ENCODE measurements at regions not wholly inside any gene's neighbourhood (a gene's known extent, or its start where the extent isn't known, plus 50 kb on each side); places are given as distances from the start of the nearest gene placed in this dataset.

DNA sequence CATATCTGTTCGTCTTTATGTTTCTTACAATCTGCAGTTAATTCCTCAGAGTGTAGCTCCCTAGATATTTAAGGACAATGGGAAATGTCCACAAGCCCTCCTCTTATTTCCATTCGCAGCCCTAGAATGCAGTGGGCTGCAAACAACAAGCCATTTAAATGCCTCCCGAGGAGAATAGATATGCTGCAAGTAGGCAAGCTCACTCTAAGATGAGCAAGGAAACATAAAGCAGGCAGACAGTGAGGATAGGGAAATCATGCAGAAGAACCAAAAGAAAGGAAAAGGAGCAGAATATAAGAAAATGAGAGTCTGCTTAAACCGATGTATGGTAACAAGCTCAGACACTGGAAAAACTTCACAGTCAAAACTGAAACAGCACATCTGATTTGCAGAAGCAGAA is 561.9 kb downstream of the GBE1 start:
- H3K79me2 ChIP-seq (ENCODE audit: insufficient read depth, low read depth, low read length) = no peaks in the 10 kb centered on the region
- no peak overlapping the region for H3K27ac ChIP-seq (ENCODE audit: low read depth, low read length, poor library complexity, severe bottlenecking)
- no peaks in the 10 kb centered on the region for H4K20me1 ChIP-seq (ENCODE audit: insufficient read depth, low read length)
- no peaks in the 10 kb centered on the region for H3K36me3 ChIP-seq (ENCODE audit: insufficient read depth, low read length)
- BruUV-seq (replicated peaks) = no TSS peak
- intact Hi-C loops (cut with micrococcal nuclease; ENCODE audit: unreplicated experiment) = no loop called here
- ChIA-PET CTCF (ENCODE audit: unreplicated experiment) (no interaction called here), POLR2A (no interaction called here)
- H3K4me3 ChIP-seq (ENCODE audit: low read depth, low read length, poor library complexity, severe bottlenecking) = no peak overlapping the region
- H2AFZ ChIP-seq (ENCODE audit: low read length) = no peak overlapping the region
- H3K4me2 ChIP-seq (ENCODE audit: low read length) = no peak overlapping the region
- H3K9me3 ChIP-seq (ENCODE audit: low read length) = no peaks in the 10 kb centered on the region
- H3K4me1 ChIP-seq (ENCODE audit: insufficient read depth, low read length, poor library complexity, severe bottlenecking) = no peaks in the 10 kb centered on the region
- no peak for DNase-seq (ENCODE audit: low spot score)
- no peaks in the 10 kb centered on the region for H3K9me2 ChIP-seq (ENCODE audit: insufficient read depth, low read length)
- TF ChIP-seq, protein P1, sequence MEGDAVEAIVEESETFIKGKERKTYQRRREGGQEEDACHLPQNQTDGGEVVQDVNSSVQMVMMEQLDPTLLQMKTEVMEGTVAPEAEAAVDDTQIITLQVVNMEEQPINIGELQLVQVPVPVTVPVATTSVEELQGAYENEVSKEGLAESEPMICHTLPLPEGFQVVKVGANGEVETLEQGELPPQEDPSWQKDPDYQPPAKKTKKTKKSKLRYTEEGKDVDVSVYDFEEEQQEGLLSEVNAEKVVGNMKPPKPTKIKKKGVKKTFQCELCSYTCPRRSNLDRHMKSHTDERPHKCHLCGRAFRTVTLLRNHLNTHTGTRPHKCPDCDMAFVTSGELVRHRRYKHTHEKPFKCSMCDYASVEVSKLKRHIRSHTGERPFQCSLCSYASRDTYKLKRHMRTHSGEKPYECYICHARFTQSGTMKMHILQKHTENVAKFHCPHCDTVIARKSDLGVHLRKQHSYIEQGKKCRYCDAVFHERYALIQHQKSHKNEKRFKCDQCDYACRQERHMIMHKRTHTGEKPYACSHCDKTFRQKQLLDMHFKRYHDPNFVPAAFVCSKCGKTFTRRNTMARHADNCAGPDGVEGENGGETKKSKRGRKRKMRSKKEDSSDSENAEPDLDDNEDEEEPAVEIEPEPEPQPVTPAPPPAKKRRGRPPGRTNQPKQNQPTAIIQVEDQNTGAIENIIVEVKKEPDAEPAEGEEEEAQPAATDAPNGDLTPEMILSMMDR (conservative IDR thresholded peaks at IDR 0.05; ENCODE audit: low read length) = no peak
- TF ChIP-seq EZH2phosphoT487 (IDR thresholded peaks at IDR 0.05; ENCODE audit: borderline replicate concordance, low read depth, low read length) = no peak

DNA sequence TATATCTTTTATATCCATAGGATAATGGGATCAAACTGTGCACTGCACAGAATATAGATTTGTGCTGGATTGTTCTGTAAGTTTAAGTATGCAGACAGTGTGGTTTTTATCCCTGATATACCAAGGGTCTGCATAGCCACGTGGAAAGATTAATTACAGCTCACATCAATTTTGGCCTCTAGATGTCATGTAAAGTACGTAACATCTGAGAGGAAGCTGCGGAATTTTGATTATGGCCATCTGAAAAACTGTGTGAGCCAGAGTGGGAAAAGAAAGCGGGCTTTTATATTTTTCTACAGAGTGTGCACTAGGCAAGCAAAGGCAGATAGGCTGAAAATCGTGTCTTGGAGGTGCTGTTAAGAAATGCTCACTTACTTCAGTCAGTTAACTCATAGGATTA is 562.7 kb downstream of the GBE1 start:
- Histone ChIP-seq H3K4me3 (ENCODE audit: low read depth, low read length, poor library complexity, severe bottlenecking) (no peak overlapping the region), H3K27ac (ENCODE audit: low read depth, low read length, poor library complexity, severe bottlenecking) (no peak overlapping the region), H2AFZ (ENCODE audit: low read length) (no peak overlapping the region), H3K4me1 (ENCODE audit: insufficient read depth, low read length, poor library complexity, severe bottlenecking) (no peaks in the 10 kb centered on the region), H4K20me1 (ENCODE audit: insufficient read depth, low read length) (no peaks in the 10 kb centered on the region), H3K9me3 (ENCODE audit: low read length) (no peaks in the 10 kb centered on the region), H3K36me3 (ENCODE audit: insufficient read depth, low read length) (no peaks in the 10 kb centered on the region), H3K4me2 (ENCODE audit: low read length) (no peak overlapping the region), H3K79me2 (ENCODE audit: insufficient read depth, low read depth, low read length) (no peaks in the 10 kb centered on the region), H3K9me2 (ENCODE audit: insufficient read depth, low read length) (no peaks in the 10 kb centered on the region)
- CTCF ChIA-PET (ENCODE audit: unreplicated experiment) = no interaction called here
- no TSS peak for BruUV-seq (replicated peaks)
- intact Hi-C loops (cut with micrococcal nuclease; ENCODE audit: unreplicated experiment) = no loop called here
- no peak for TF ChIP-seq EZH2phosphoT487 (IDR thresholded peaks at IDR 0.05; ENCODE audit: borderline replicate concordance, low read depth, low read length)
- TF ChIP-seq, protein P1 (conservative IDR thresholded peaks at IDR 0.05; ENCODE audit: low read length) = no peak
- no peak for DNase-seq (ENCODE audit: low spot score)
- POLR2A ChIA-PET = no interaction called here

DNA sequence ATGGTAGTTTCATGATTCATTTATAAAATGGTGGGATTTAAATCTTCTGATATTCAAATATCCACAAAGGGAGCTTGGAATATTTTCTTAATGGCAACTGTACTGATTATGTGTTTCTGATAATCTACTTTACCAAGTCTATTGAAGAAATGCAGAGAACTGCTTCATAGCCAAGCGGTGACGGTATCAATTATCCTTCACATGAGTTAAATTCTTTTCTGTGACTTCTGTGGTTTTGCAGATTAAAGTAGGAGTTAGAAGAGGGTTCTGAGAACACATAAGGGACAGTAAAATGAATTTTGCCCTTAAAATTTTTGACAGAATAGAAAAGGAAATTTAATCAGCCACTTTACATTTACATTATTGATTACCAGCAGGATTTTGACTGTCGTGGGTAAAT is 563.2 kb downstream of the GBE1 start:
- CTCF ChIA-PET (ENCODE audit: unreplicated experiment) = no interaction called here
- Histone ChIP-seq H3K27ac (ENCODE audit: low read depth, low read length, poor library complexity, severe bottlenecking) (no peak overlapping the region), H3K4me2 (ENCODE audit: low read length) (no peak overlapping the region), H3K9me2 (ENCODE audit: insufficient read depth, low read length) (no peaks in the 10 kb centered on the region), H3K9me3 (ENCODE audit: low read length) (no peaks in the 10 kb centered on the region), H3K79me2 (ENCODE audit: insufficient read depth, low read depth, low read length) (no peaks in the 10 kb centered on the region), H3K36me3 (ENCODE audit: insufficient read depth, low read length) (no peaks in the 10 kb centered on the region), H2AFZ (ENCODE audit: low read length) (no peak overlapping the region), H3K4me3 (ENCODE audit: low read depth, low read length, poor library complexity, severe bottlenecking) (no peak overlapping the region), H3K4me1 (ENCODE audit: insufficient read depth, low read length, poor library complexity, severe bottlenecking) (no peaks in the 10 kb centered on the region), H4K20me1 (ENCODE audit: insufficient read depth, low read length) (no peaks in the 10 kb centered on the region)
- BruUV-seq (replicated peaks) = no TSS peak
- DNase-seq (ENCODE audit: low spot score) = no peak
- POLR2A ChIA-PET = no interaction called here
- TF ChIP-seq, protein P1 (conservative IDR thresholded peaks at IDR 0.05; ENCODE audit: low read length) = no peak
- TF ChIP-seq EZH2phosphoT487 (IDR thresholded peaks at IDR 0.05; ENCODE audit: borderline replicate concordance, low read depth, low read length) = no peak
- intact Hi-C loops (cut with micrococcal nuclease; ENCODE audit: unreplicated experiment) = no loop called here
